Activated CD8-positive, alpha-beta memory T cell treated with anti-CD3 and anti-CD28 coated beads, Interleukin-2, amount 50 U/mL, for 48 hours (primary cell): ENCODE measurements at regions not wholly inside any gene's neighbourhood (a gene's known extent, or its start where the extent isn't known, plus 50 kb on each side); places are given as distances from the start of the nearest gene placed in this dataset.
"Not testable (repeated sequence)": the region's sequence is repeated elsewhere in the genome, so short reads cannot be mapped to it uniquely, and the experiment has no call there.

ENCODE experiments used
- DNase-seq: peaks from one replicate; pipeline ENCODE4 v3.0.0-alpha.2; 2020

- DNase-seq, result no peak
These were observed 542.1 kb upstream of the TUSC1 start for GRCh38 chr9:26220367-26220766.

DNA sequence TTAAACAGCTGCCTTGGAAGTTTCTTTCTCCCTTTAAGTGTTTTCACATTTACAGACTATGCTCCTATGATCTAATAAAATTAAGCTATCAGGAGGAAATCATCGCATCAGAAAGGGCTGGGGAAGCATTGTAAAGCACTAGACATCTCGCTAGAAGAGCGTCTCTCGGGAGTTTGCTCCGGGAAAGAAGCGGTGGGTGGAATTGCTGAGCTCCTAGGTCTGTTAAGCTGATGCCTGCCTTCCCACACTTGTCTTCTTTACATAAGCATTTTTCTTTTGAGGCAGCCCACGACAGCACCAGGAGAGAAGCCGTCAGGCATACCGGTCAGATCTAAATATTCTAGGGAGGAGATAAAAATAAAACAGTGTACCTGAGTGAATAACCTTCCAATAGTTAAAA, 541.7 kb upstream of the TUSC1 start:
- DNase-seq, result no peak

- no peak for DNase-seq
These were observed 538.5 kb upstream of the TUSC1 start for GRCh38 chr9:26216702-26217101.

- not testable (repeated sequence) for DNase-seq
These were observed 536.6 kb upstream of the TUSC1 start for GRCh38 chr9:26214713-26215444.

- DNase-seq, result no peak
These were observed 532.2 kb upstream of the TUSC1 start for GRCh38 chr9:26210338-26210851.

DNA sequence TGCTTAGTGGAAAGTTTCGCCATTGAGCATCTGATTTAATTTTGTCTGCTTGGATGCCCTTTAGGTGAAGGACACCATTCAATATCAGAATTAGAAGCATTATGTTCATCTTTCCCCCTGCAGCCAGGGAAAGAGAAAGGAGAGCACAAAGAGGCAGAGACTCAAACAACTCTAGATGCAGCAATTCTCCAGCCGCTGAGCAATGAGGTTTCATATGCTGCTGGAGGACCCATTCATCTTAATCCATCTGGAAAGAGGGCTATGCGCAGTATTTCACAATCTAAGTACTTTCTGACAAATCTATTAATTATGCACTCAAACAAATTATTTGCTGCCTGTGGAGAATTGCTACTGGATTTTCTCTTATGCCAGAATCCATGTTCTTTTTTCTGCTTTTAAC, 527.0 kb upstream of the TUSC1 start:
- no peak for DNase-seq

DNA sequence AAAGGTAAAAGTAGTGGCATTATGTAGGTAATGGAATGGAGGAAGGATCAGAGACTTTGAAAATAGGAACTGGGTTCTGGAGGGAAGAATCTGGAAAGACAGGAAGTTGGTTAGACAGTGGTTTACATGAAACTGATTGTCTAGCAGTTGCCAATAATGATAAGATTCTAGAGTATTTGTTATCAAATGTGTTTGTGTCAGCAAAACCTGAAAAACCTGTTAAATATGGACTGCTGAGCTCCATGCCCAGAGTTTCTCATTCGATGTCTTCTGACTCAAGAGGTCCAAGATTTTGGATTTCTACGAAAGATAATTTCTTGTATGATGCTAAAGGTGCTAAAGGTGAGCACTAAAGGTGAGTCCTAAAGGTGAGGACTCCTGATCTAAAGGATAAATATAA, 515.0 kb upstream of the TUSC1 start:
- DNase-seq, result no peak

- no peak for DNase-seq
These were observed 513.5 kb upstream of the TUSC1 start for GRCh38 chr9:26191711-26192110.

DNA sequence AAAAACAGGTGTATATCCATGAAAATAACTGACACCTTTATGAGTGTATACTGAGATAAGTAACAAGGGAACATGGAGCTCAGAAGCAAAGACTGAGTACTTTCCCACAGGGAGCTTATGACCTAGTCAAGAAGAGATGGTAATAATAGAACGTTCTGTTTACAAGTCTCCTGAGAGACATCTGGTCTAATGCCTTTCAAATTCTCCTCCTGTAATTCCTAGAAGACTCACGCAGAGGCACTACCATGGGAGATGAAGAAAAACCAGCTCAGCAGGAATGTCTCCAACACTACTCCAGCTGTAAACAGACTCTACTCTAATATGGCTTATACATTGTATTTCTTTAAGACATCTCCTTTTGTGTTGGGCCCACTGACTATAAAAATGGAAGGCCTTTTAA, 503.6 kb upstream of the TUSC1 start:
- no peak for DNase-seq

DNA sequence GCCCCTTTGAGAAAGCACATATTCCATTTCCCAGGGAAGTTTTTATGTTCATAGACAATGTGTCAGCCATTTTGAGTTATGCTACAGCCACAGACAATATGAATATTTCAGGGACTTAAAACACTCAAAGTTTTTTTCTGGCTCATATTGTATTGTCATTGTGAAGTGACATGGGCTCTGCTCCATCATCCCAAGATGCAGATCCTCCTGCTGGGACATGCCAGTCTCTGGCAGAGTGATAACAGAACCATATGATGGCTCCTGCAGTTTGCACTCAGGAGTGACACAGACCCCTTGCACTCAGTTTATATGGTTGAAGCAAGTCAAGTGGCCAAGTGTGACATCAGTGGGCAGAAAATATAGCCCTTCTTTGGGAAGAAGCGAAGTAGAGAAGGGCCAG, 498.4 kb upstream of the TUSC1 start:
- no peak for DNase-seq

GRCh38 chr9:26175264-26175663, 497.0 kb upstream of the TUSC1 start:
- DNase-seq, result no peak

DNA sequence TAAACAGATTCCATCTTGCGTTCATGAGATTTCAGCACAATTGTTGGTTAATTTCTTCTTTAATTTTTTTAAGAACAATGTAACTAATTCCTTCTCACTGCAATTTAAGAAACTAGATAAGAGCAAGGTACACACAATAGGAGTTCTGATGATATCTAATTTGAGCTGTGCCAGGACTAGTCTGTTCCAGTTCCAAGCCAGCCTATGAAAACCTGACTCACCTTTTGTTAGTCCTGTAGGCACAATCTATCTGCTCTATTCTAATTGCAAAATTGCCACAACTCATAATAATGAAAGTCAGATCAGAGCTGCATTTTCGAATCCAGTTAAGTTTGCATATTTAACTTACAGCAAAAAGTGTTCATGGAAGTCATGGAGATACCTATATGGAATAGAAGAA, 494.1 kb upstream of the TUSC1 start:
- DNase-seq, result no peak

- no peak for DNase-seq
These were observed 493.4 kb upstream of the TUSC1 start for GRCh38 chr9:26171691-26172090.

GRCh38 chr9:26170190-26170589, 491.9 kb upstream of the TUSC1 start:
- DNase-seq, result no peak

- DNase-seq, result no peak
These were observed 491.5 kb upstream of the TUSC1 start for GRCh38 chr9:26169708-26170107.

DNA sequence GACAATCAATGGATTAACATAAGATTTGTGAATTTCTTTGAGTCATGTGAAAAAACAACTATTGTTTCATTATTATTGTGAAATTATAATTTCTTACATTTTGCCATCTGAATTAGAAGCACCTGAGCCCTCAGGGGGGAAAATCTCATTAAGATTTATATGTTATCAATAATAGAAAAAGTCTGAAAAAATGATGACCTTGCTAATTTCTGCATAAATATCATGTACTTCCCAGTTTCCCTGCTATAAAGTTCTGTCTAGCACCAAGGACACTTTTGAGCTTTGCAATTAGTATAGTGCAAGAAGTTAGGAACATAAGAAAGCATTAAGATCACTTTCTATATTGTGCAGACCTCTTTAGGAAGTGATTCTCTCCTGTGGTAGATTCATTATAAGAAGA, 488.3 kb upstream of the TUSC1 start:
- no peak for DNase-seq

DNA sequence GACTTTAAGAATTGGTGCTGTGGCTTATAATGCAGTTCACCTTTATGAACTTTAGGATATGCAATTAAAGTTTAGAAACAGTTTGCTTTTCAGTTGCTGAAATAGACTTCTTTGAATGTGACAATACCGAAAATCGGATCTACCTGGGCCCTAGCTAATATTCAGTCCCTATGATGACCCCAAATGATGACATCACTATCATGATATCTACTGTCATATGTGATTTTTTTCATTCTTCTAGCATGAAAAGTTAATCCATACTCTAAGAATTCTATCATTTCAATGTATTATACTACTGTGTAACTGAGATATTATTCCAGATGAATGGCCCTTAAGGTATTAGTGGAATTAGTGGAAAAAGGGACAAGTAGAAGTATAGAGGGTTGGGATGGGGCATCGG, 487.2 kb upstream of the TUSC1 start:
- no peak for DNase-seq

DNA sequence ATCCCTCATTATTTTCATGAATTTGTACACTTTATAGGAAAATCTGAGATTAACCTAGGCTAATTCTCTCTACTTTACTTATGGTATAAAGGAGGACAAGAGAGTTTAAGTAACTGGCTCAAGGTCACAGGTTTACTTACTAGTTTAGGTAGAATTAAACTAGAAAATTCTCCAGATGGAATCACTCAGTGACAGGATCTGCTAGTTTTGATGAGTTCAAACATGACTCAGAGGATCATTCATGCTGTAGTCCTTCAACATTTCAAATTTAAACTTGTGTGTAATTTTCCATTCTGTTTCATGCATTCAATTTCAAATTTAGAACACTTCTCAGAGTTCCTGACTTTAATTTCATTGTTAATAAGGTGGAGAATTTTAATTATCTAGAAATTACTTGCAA, 485.7 kb upstream of the TUSC1 start:
- DNase-seq, result no peak

GRCh38 chr9:26159575-26160392, 481.5 kb upstream of the TUSC1 start:
- DNase-seq, result no peak

GRCh38 chr9:26158631-26159150, 480.4 kb upstream of the TUSC1 start:
- no peak for DNase-seq

DNA sequence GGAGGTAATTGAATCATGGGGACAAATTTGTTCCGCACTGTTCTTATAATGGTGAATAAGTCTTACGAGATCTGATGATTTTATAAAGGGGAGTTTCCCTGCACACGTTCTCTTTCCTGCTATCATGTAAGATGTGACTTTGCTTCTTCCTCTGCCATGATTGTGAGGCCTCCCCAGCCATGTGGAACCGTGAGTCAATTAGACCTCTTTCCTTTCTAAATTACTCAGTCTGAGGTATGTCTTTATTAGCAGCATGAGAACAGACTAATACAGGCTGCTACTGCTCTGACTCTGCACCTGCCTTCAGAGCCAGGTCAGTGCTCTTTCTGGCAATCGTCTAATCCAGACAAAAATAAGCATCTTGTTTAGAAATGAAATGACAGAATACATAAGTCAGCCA, 479.2 kb upstream of the TUSC1 start:
- DNase-seq, result no peak

GRCh38 chr9:26152350-26152749, 474.1 kb upstream of the TUSC1 start:
- DNase-seq, result no peak

- DNase-seq, result no peak
These were observed 469.9 kb upstream of the TUSC1 start for GRCh38 chr9:26148128-26148527.

- DNase-seq, result no peak
These were observed 467.7 kb upstream of the TUSC1 start for GRCh38 chr9:26145938-26146337.
